ENCODE measurements at regions not wholly inside any gene's neighbourhood (a gene's known extent, or its start where the extent isn't known, plus 50 kb on each side); places are given as distances from the start of the nearest gene placed in this dataset.
A peak's percentile ranks its signal among the peaks of the same experiment; 100 is the strongest.
"Not testable (repeated sequence)": the region's sequence is repeated elsewhere in the genome, so short reads cannot be mapped to it uniquely, and the experiment has no call there.

- WGBS, 2 experiments (ENCODE audit: insufficient coverage in 1 of 2, insufficient read length in 1 of 2) = 86% methylated on average over 1 of the region's 5 CpGs; no CpG with 5 or more reads in 1 of the 2 experiments
- not testable (repeated sequence) for H3K4me3 Mint-ChIP-seq; H3K27ac Mint-ChIP-seq; H3K9ac ChIP-seq (ENCODE audit: extremely low read depth, low read length, poor library complexity, severe bottlenecking); H3K36me3 ChIP-seq (ENCODE audit: control insufficient read depth, insufficient read depth, low read length); H3K9me3 ChIP-seq (ENCODE audit: control insufficient read depth, low read length); H3K27me3 ChIP-seq (ENCODE audit: control insufficient read depth, insufficient read depth, low read length, poor library complexity, severe bottlenecking); H3K9me3 Mint-ChIP-seq; H3K27me3 Mint-ChIP-seq (ENCODE audit: insufficient read depth); H3K4me1 ChIP-seq (ENCODE audit: control insufficient read depth, insufficient read depth, low read length); H3K36me3 Mint-ChIP-seq (ENCODE audit: low read depth); H3K27ac ChIP-seq (ENCODE audit: low read depth, low read length); H3K4me1 Mint-ChIP-seq; DNase-seq; H3K4me3 ChIP-seq (ENCODE audit: low read length)
- TF ChIP-seq, protein P1, sequence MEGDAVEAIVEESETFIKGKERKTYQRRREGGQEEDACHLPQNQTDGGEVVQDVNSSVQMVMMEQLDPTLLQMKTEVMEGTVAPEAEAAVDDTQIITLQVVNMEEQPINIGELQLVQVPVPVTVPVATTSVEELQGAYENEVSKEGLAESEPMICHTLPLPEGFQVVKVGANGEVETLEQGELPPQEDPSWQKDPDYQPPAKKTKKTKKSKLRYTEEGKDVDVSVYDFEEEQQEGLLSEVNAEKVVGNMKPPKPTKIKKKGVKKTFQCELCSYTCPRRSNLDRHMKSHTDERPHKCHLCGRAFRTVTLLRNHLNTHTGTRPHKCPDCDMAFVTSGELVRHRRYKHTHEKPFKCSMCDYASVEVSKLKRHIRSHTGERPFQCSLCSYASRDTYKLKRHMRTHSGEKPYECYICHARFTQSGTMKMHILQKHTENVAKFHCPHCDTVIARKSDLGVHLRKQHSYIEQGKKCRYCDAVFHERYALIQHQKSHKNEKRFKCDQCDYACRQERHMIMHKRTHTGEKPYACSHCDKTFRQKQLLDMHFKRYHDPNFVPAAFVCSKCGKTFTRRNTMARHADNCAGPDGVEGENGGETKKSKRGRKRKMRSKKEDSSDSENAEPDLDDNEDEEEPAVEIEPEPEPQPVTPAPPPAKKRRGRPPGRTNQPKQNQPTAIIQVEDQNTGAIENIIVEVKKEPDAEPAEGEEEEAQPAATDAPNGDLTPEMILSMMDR (conservative IDR thresholded peaks at IDR 0.05) = peak; percentile 15
Measured at GRCh38 chr1:143875947-143876346, 95.8 kb downstream of the FAM72C start.

DNA sequence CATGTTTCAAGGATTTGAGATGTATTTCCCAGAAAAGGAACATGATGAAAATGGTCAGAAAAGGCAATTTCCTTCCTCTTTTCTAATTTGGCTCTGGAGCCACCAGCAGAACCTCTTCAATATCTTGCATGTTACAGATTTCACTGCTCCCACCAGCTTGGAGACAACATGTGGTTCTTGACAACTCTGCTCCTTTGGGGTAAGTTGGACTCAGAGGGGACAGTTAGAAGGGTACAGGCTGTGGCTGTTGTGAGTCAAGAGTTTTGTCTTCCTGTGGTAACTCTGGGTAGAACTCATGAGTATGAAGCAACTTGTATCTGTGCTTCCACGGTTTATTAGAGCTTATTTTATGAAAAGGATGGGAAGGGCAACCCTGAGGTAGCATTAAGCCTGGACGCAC lies 97.2 kb downstream of the FAM72C start:
- not testable (repeated sequence) for H3K4me1 ChIP-seq (ENCODE audit: control insufficient read depth, insufficient read depth, low read length); H3K4me1 Mint-ChIP-seq; H3K36me3 Mint-ChIP-seq (ENCODE audit: low read depth); H3K27ac ChIP-seq (ENCODE audit: low read depth, low read length); H3K36me3 ChIP-seq (ENCODE audit: control insufficient read depth, insufficient read depth, low read length); H3K9me3 Mint-ChIP-seq; H3K27me3 Mint-ChIP-seq (ENCODE audit: insufficient read depth); H3K4me3 Mint-ChIP-seq; H3K27ac Mint-ChIP-seq; DNase-seq; H3K4me3 ChIP-seq (ENCODE audit: low read length); H3K9ac ChIP-seq (ENCODE audit: extremely low read depth, low read length, poor library complexity, severe bottlenecking); H3K27me3 ChIP-seq (ENCODE audit: control insufficient read depth, insufficient read depth, low read length, poor library complexity, severe bottlenecking); H3K9me3 ChIP-seq (ENCODE audit: control insufficient read depth, low read length)
- WGBS, 2 experiments (ENCODE audit: insufficient coverage in 1 of 2, insufficient read length in 1 of 2) = no CpG with 5 or more reads among the region's 2 CpGs

- H3K4me3 Mint-ChIP-seq; H3K4me1 ChIP-seq (ENCODE audit: control insufficient read depth, insufficient read depth, low read length); H3K27ac Mint-ChIP-seq; H3K4me3 ChIP-seq (ENCODE audit: low read length); H3K4me1 Mint-ChIP-seq; H3K36me3 ChIP-seq (ENCODE audit: control insufficient read depth, insufficient read depth, low read length); H3K27ac ChIP-seq (ENCODE audit: low read depth, low read length); H3K27me3 ChIP-seq (ENCODE audit: control insufficient read depth, insufficient read depth, low read length, poor library complexity, severe bottlenecking); H3K27me3 Mint-ChIP-seq (ENCODE audit: insufficient read depth); H3K36me3 Mint-ChIP-seq (ENCODE audit: low read depth); H3K9me3 ChIP-seq (ENCODE audit: control insufficient read depth, low read length); H3K9ac ChIP-seq (ENCODE audit: extremely low read depth, low read length, poor library complexity, severe bottlenecking); H3K9me3 Mint-ChIP-seq; DNase-seq: not testable (repeated sequence)
- WGBS, 2 experiments (ENCODE audit: insufficient coverage in 1 of 2, insufficient read length in 1 of 2) = 88% methylated on average over 2 of the region's 5 CpGs; no CpG with 5 or more reads in 1 of the 2 experiments
Measured at GRCh38 chr1:143873650-143874049, 98.1 kb downstream of the FAM72C start.

GRCh38 chr1:143870388-143870787 lies 101.4 kb downstream of the FAM72C start:
- H3K4me1 ChIP-seq (ENCODE audit: control insufficient read depth, insufficient read depth, low read length); H3K36me3 ChIP-seq (ENCODE audit: control insufficient read depth, insufficient read depth, low read length); H3K9me3 Mint-ChIP-seq; H3K36me3 Mint-ChIP-seq (ENCODE audit: low read depth); H3K27me3 Mint-ChIP-seq (ENCODE audit: insufficient read depth); H3K27ac ChIP-seq (ENCODE audit: low read depth, low read length); H3K4me3 Mint-ChIP-seq; H3K27me3 ChIP-seq (ENCODE audit: control insufficient read depth, insufficient read depth, low read length, poor library complexity, severe bottlenecking); H3K9me3 ChIP-seq (ENCODE audit: control insufficient read depth, low read length); H3K4me1 Mint-ChIP-seq; DNase-seq; H3K27ac Mint-ChIP-seq; H3K9ac ChIP-seq (ENCODE audit: extremely low read depth, low read length, poor library complexity, severe bottlenecking); H3K4me3 ChIP-seq (ENCODE audit: low read length): not testable (repeated sequence)
- no CpG with 5 or more reads among the region's 1 CpG for WGBS, 2 experiments (ENCODE audit: insufficient coverage in 1 of 2, insufficient read length in 1 of 2)

- not testable (repeated sequence) for H3K27ac Mint-ChIP-seq; H3K9ac ChIP-seq (ENCODE audit: extremely low read depth, low read length, poor library complexity, severe bottlenecking); H3K9me3 ChIP-seq (ENCODE audit: control insufficient read depth, low read length); H3K4me3 ChIP-seq (ENCODE audit: low read length); H3K4me3 Mint-ChIP-seq; H3K27me3 ChIP-seq (ENCODE audit: control insufficient read depth, insufficient read depth, low read length, poor library complexity, severe bottlenecking); H3K4me1 ChIP-seq (ENCODE audit: control insufficient read depth, insufficient read depth, low read length); H3K36me3 Mint-ChIP-seq (ENCODE audit: low read depth); DNase-seq; H3K4me1 Mint-ChIP-seq; H3K9me3 Mint-ChIP-seq; H3K27me3 Mint-ChIP-seq (ENCODE audit: insufficient read depth); H3K36me3 ChIP-seq (ENCODE audit: control insufficient read depth, insufficient read depth, low read length); H3K27ac ChIP-seq (ENCODE audit: low read depth, low read length)
- WGBS, 2 experiments (ENCODE audit: insufficient coverage in 1 of 2, insufficient read length in 1 of 2) = 25% methylated on average over 2 of the region's 5 CpGs; no CpG with 5 or more reads in 1 of the 2 experiments
Measured at GRCh38 chr1:143867590-143868220, 104.1 kb downstream of the FAM72C start.

DNA sequence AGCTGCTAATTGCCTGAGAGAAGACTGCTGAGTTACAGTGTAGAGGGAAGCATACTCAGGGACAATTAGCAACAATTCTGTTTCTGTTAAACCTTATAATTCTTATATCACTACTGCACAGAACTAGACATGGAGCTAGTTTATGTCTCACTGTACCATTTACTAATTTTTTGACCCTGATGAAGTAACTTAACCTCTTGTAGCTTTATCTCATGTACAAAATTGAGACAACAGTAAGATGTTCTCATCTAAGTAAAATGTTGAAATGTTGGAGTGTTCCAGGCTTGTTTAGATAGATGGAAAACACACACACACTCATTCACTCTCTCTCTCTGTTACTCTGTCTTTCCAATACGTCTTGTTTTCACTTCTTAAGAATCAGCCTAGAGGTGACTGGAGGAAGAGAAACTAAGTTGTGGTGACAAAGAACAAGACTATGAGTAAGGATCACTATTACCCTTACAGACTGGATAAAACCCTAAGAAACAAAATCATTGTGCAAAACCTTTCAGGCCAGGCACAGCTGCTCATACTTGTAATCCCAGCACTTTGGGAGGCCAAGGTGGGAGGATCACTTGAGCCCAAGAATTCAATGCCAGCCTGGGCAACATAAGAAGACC lies 107.8 kb downstream of the FAM72C start:
- not testable (repeated sequence) for DNase-seq; H3K4me1 Mint-ChIP-seq; H3K4me3 ChIP-seq (ENCODE audit: low read length); H3K27me3 Mint-ChIP-seq (ENCODE audit: insufficient read depth); H3K27me3 ChIP-seq (ENCODE audit: control insufficient read depth, insufficient read depth, low read length, poor library complexity, severe bottlenecking); H3K4me3 Mint-ChIP-seq; H3K9me3 ChIP-seq (ENCODE audit: control insufficient read depth, low read length); H3K4me1 ChIP-seq (ENCODE audit: control insufficient read depth, insufficient read depth, low read length); H3K36me3 ChIP-seq (ENCODE audit: control insufficient read depth, insufficient read depth, low read length); H3K9ac ChIP-seq (ENCODE audit: extremely low read depth, low read length, poor library complexity, severe bottlenecking); H3K27ac Mint-ChIP-seq; H3K36me3 Mint-ChIP-seq (ENCODE audit: low read depth); H3K27ac ChIP-seq (ENCODE audit: low read depth, low read length); H3K9me3 Mint-ChIP-seq
- no CpG with 5 or more reads among the region's 1 CpG for WGBS, 2 experiments (ENCODE audit: insufficient coverage in 1 of 2, insufficient read length in 1 of 2)
